PC-9 (cell line): ENCODE measurements at regions not wholly inside any gene's neighbourhood (a gene's known extent, or its start where the extent isn't known, plus 50 kb on each side); places are given as distances from the start of the nearest gene placed in this dataset.

ENCODE experiments used
- BruUV-seq: library from RNA; stranded (reverse); fragments of 400-500 nt; replicated peaks from 2 replicates; lab custom pipeline; 2021; lab: Mats Ljungman, UMichigan
- CTCF ChIA-PET: fragments of 300-600 bp; sonication (Branson Sonifier 250); formaldehyde crosslinking; loops from one replicate; lab custom pipeline; 2022; ENCODE audit warnings: antibody characterized with exemption; lab: Charles Lee
- POLR2A ChIA-PET: fragments of 300-600 bp; sonication (Branson Sonifier 250); formaldehyde crosslinking; loops from one replicate; lab custom pipeline; 2022; ENCODE audit warnings: antibody characterized with exemption; ENCODE audit not compliant: unreplicated experiment; lab: Charles Lee
- DNase-seq, 2 experiments: peaks; one replicate each; pipeline versions ENCODE4 v3.0.0 to v3.0.0-alpha.2; 2015 to 2022; ENCODE audit warnings: mixed read lengths in 1 of 2
- H2AFZ ChIP-seq: fragments of 200-600 bp; sonication (generic); 2 replicates; pipeline ENCODE4 v1.8.1; 2017; ENCODE audit warnings: antibody characterized with exemption
- H3F3A ChIP-seq: fragments of 200-600 bp; sonication (generic); 2 replicates; pipeline ENCODE4 v1.8.1; 2017; ENCODE audit warnings: antibody characterized with exemption, mild to moderate bottlenecking, low read depth; ENCODE audit not compliant: insufficient read depth
- H3K27ac ChIP-seq: fragments of 200-600 bp; sonication (generic); 2 replicates; pipeline ENCODE4 v1.6.1; 2016; ENCODE audit warnings: mixed run types
- H3K27me3 ChIP-seq: fragments of 200-600 bp; sonication (generic); 2 replicates; pipeline ENCODE4 v1.6.1; 2016; ENCODE audit warnings: low read depth, mixed run types; ENCODE audit not compliant: insufficient read depth
- H3K36me3 ChIP-seq: fragments of 200-600 bp; sonication (generic); 2 replicates; pipeline ENCODE4 v1.6.1; 2016; ENCODE audit warnings: low read depth, mixed run types
- H3K4me1 ChIP-seq: fragments of 200-600 bp; sonication (generic); replicated peaks from 2 replicates; pipeline ENCODE4 v1.6.1; 2016; ENCODE audit warnings: mixed run types; ENCODE audit not compliant: insufficient read depth
- H3K4me2 ChIP-seq: fragments of 200-600 bp; sonication (generic); 2 replicates; pipeline ENCODE4 v1.6.1; 2017; ENCODE audit warnings: mixed run types
- H3K4me3 ChIP-seq: fragments of 200-600 bp; sonication (generic); 2 replicates; pipeline ENCODE4 v1.6.1; 2016; ENCODE audit warnings: mixed run types
- H3K79me2 ChIP-seq: fragments of 200-600 bp; sonication (generic); 2 replicates; pipeline ENCODE4 v1.6.1; 2017; ENCODE audit warnings: low read depth, mixed run types
- H3K9me2 ChIP-seq: fragments of 200-600 bp; sonication (generic); 2 replicates; pipeline ENCODE4 v1.8.1; 2017; ENCODE audit warnings: mild to moderate bottlenecking; ENCODE audit not compliant: insufficient read depth
- H3K9me3 ChIP-seq: fragments of 200-600 bp; sonication (generic); 2 replicates; pipeline ENCODE4 v1.8.1; 2016; ENCODE audit warnings: low read depth; ENCODE audit not compliant: insufficient read depth
- H4K20me1 ChIP-seq: fragments of 200-600 bp; sonication (generic); 2 replicates; pipeline ENCODE4 v1.8.1; 2017; ENCODE audit not compliant: insufficient read depth
- CTCF ChIP-seq: fragments of 200-600 bp; sonication (generic); conservative IDR thresholded peaks from 2 replicates; pipeline ENCODE4 v1.6.1; 2017; ENCODE audit warnings: mixed run types, antibody characterized with exemption, mild to moderate bottlenecking, moderate library complexity
- EZH2 ChIP-seq: fragments of 200-600 bp; sonication (generic); IDR thresholded peaks from 2 replicates; pipeline ENCODE4 v1.8.0; 2017; ENCODE audit warnings: antibody characterized with exemption, low read depth
- intact Hi-C: fragments of 100-400 bp; cut with micrococcal nuclease; formaldehyde crosslinking; loops from one replicate; pipeline ENCODE4 v1.10.0; 2022; ENCODE audit not compliant: unreplicated experiment

DNA sequence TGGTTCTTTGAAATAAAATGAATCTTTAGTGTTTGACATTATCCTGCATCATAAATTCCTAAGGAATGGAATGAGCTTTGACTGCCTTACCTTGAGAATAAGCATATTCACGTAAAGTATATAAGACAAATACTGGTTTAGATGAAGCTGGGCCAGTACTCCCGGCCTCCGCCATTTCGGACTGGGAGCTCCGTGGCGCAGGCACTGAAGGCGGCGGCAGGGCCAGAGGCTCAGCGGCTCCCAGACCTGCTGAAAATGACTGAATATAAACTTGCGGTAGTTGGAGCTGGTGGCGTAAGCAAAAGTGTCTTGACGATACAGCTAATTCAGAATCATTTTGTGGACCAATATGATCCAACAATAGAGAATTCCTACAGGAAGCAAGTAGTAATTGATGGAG lies 76.2 kb upstream of the FAM83B start:
- H3K4me1 ChIP-seq, result no peaks in the 10 kb centered on the region
- H3K9me2 ChIP-seq, result no peaks in the 10 kb centered on the region
- no TSS peak for BruUV-seq
- no peaks in the 10 kb centered on the region for H3K79me2 ChIP-seq
- H3K9me3 ChIP-seq, result no peaks in the 10 kb centered on the region
- no peaks in the 10 kb centered on the region for H3K27me3 ChIP-seq
- no peak overlapping the region for H3K27ac ChIP-seq
- no peak overlapping the region for H3K4me3 ChIP-seq
- H3F3A ChIP-seq, result no peaks in the 10 kb centered on the region
- H3K36me3 ChIP-seq, result no peaks in the 10 kb centered on the region
- no peaks in the 10 kb centered on the region for H4K20me1 ChIP-seq
- TF ChIP-seq CTCF, result no peak
- no peak for TF ChIP-seq EZH2
- DNase-seq, result no peak
- no peak overlapping the region for H3K4me2 ChIP-seq
- CTCF ChIA-PET, result no interaction called here
- POLR2A ChIA-PET, result no interaction called here
- intact Hi-C loops, result no loop called here
- no peak overlapping the region for H2AFZ ChIP-seq

- no peaks in the 10 kb centered on the region for H3F3A ChIP-seq
- TF ChIP-seq CTCF (no peak), EZH2 (no peak)
- no peak overlapping the region for H2AFZ ChIP-seq
- no peaks in the 10 kb centered on the region for H4K20me1 ChIP-seq
- no peak for DNase-seq
- POLR2A ChIA-PET, result no interaction called here
- no peaks in the 10 kb centered on the region for H3K36me3 ChIP-seq
- no peaks in the 10 kb centered on the region for H3K4me1 ChIP-seq
- no TSS peak for BruUV-seq
- intact Hi-C loops, result no loop called here
- H3K9me3 ChIP-seq, result no peaks in the 10 kb centered on the region
- no peak overlapping the region for H3K27ac ChIP-seq
- CTCF ChIA-PET, result no interaction called here
- no peaks in the 10 kb centered on the region for H3K9me2 ChIP-seq
- no peaks in the 10 kb centered on the region for H3K79me2 ChIP-seq
- no peak overlapping the region for H3K4me2 ChIP-seq
- no peaks in the 10 kb centered on the region for H3K27me3 ChIP-seq
- H3K4me3 ChIP-seq, result no peak overlapping the region
Observed at GRCh38 chr6:54771968-54772367, 74.6 kb upstream of the FAM83B start.

DNA sequence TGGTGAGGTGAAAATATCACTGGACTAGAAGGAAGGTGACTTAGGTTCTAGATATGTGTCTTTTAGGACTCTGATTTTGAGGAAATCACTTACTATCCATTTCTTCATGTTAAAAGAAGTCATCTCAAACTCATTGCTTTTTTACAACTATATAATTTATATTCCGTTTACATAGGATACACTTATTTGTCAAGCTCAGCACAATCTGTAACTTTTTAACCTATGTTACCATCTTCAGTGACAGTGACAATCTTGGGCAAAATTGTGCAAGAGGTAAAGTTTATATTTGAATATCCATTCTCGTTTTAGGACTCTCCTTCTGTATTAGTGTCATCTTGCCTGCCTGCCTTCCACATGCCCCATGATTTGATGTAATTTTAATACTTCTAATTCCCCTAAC lies 74.0 kb upstream of the FAM83B start:
- H3K27me3 ChIP-seq, result no peaks in the 10 kb centered on the region
- POLR2A ChIA-PET, result no interaction called here
- no peaks in the 10 kb centered on the region for H3K36me3 ChIP-seq
- H2AFZ ChIP-seq, result no peak overlapping the region
- no peaks in the 10 kb centered on the region for H3K4me1 ChIP-seq
- no peak for DNase-seq
- H3K79me2 ChIP-seq, result no peaks in the 10 kb centered on the region
- no peaks in the 10 kb centered on the region for H3F3A ChIP-seq
- no peaks in the 10 kb centered on the region for H4K20me1 ChIP-seq
- no peak overlapping the region for H3K4me3 ChIP-seq
- H3K9me3 ChIP-seq, result no peaks in the 10 kb centered on the region
- intact Hi-C loops, result no loop called here
- CTCF ChIA-PET, result no interaction called here
- no TSS peak for BruUV-seq
- H3K4me2 ChIP-seq, result no peak overlapping the region
- no peak overlapping the region for H3K27ac ChIP-seq
- TF ChIP-seq EZH2 (no peak), CTCF (no peak)
- H3K9me2 ChIP-seq, result no peaks in the 10 kb centered on the region
